Thoracic aorta (tissue), 2 donors: ENCODE measurements at regions not wholly inside any gene's neighbourhood (a gene's known extent, or its start where the extent isn't known, plus 50 kb on each side); places are given as distances from the start of the nearest gene placed in this dataset.

Source experiments
- ATAC-seq: fragments of 150-250 bp; one replicate; pipeline ENCODE4 v1.8.0; 2017; ENCODE audit warnings: low read depth; ENCODE audit not compliant: insufficient number of reproducible peaks, low FRiP score
- DNase-seq: peaks from one replicate; pipeline ENCODE4 v3.0.0-alpha.2; 2020; ENCODE audit warnings: low spot score
- H3K27ac ChIP-seq, 2 donors: fragments of 200-600 bp; sonication (generic); 1 replicate in 1 of 2; 2 replicates in 1 of 2; pipeline ENCODE4 v1.5.1; 2016; ENCODE audit warnings: mild to moderate bottlenecking in 2 of 2, moderate library complexity in 2 of 2
- H3K27me3 ChIP-seq: fragments of 200-600 bp; sonication (generic); replicated peaks from 2 replicates; pipeline ENCODE4 v1.6.0; 2016; ENCODE audit warnings: mild to moderate bottlenecking; ENCODE audit not compliant: insufficient read depth
- H3K36me3 ChIP-seq: fragments of 200-600 bp; sonication (generic); one replicate; pipeline ENCODE4 v1.5.1; 2016
- H3K4me1 ChIP-seq, 2 donors: fragments of 200-600 bp; sonication (generic); 1 replicate in 1 of 2; 2 replicates in 1 of 2; pipeline versions ENCODE4 v1.5.1 to v1.6.0; 2016; ENCODE audit warnings: low read depth in 2 of 2, mild to moderate bottlenecking in 1 of 2; ENCODE audit not compliant: control insufficient read depth in 1 of 2
- H3K4me3 ChIP-seq: fragments of 200-600 bp; sonication (generic); 2 replicates; pipeline ENCODE4 v1.5.1; 2016; ENCODE audit warnings: mild to moderate bottlenecking
- H3K9me3 ChIP-seq: fragments of 200-600 bp; sonication (generic); 2 replicates; pipeline ENCODE4 v1.5.1; 2016
- CTCF ChIP-seq: fragments of 200-600 bp; sonication (generic); IDR thresholded peaks from one replicate; pipeline ENCODE4 v1.5.1; 2019; ENCODE audit warnings: antibody characterized with exemption

GRCh38 chr15:62841269-62841628 is 201.3 kb upstream of the TPM1 start:
- no peak overlapping the region for H3K27ac ChIP-seq
- no peaks in the 10 kb centered on the region for H3K9me3 ChIP-seq
- H3K36me3 ChIP-seq = peaks cover 30% of the 10 kb centered on the region
- no peaks in the 10 kb centered on the region for H3K27me3 ChIP-seq
- no peak overlapping the region for H3K4me3 ChIP-seq
- DNase-seq (no peak), ATAC-seq (no peak)
- no peak for TF ChIP-seq CTCF
- peaks cover 0 to 14% of the 10 kb centered on the region in 2 donors for H3K4me1 ChIP-seq

GRCh38 chr15:62841891-62842559 is 200.5 kb upstream of the TPM1 start:
- H3K36me3 ChIP-seq = peaks cover 28% of the 10 kb centered on the region

GRCh38 chr15:62843311-62843710 is 199.2 kb upstream of the TPM1 start:
- H3K36me3 ChIP-seq = peaks cover 28% of the 10 kb centered on the region
- H3K4me3 ChIP-seq = no peak overlapping the region
- no peak for DNase-seq
- ATAC-seq = no peak
- no peaks in the 10 kb centered on the region for H3K9me3 ChIP-seq
- TF ChIP-seq CTCF = no peak
- no peaks in the 10 kb centered on the region for H3K27me3 ChIP-seq
- H3K4me1 ChIP-seq = peaks cover under 1 to 14% of the 10 kb centered on the region in 2 donors
- H3K27ac ChIP-seq = no peak overlapping the region

More at GRCh38 chr15:62841891-62842559, 200.5 kb upstream of the TPM1 start:
- ATAC-seq (no peak), DNase-seq (no peak)
- Histone ChIP-seq H3K9me3 (no peaks in the 10 kb centered on the region), H3K4me1 (peaks cover 0 to 14% of the 10 kb centered on the region in 2 donors), H3K27ac (no peak overlapping the region), H3K4me3 (no peak overlapping the region), H3K27me3 (no peaks in the 10 kb centered on the region)
- no peak for TF ChIP-seq CTCF

- H3K36me3 ChIP-seq = peaks cover 22% of the 10 kb centered on the region
- H3K4me1 ChIP-seq = peaks cover 3 to 18% of the 10 kb centered on the region in 2 donors
- H3K4me3 ChIP-seq = no peak overlapping the region
- no peaks in the 10 kb centered on the region for H3K27me3 ChIP-seq
- no peaks in the 10 kb centered on the region for H3K9me3 ChIP-seq
- H3K27ac ChIP-seq = no peak overlapping the region
- DNase-seq = no peak
- no peak for ATAC-seq
- no peak for TF ChIP-seq CTCF
These were observed 197.8 kb upstream of the TPM1 start for GRCh38 chr15:62844564-62845240.

- Histone ChIP-seq H3K27me3 (no peaks in the 10 kb centered on the region), H3K9me3 (no peaks in the 10 kb centered on the region), H3K27ac (no peak overlapping the region), H3K4me1 (peaks cover 3 to 26% of the 10 kb centered on the region in 2 donors), H3K36me3 (peaks cover 15% of the 10 kb centered on the region), H3K4me3 (no peak overlapping the region)
- no peak for TF ChIP-seq CTCF
- DNase-seq = no peak
- no peak for ATAC-seq
These were observed 197.1 kb upstream of the TPM1 start for GRCh38 chr15:62845241-62846126.
